Parathyroid adenoma (tissue), 2 donors: ENCODE measurements at regions not wholly inside any gene's neighbourhood (a gene's known extent, or its start where the extent isn't known, plus 50 kb on each side); places are given as distances from the start of the nearest gene placed in this dataset.

Experiments
- H2AFZ ChIP-seq: fragments of 300-600 bp; sonication (generic); one replicate; pipeline ENCODE4 v1.7.0; 2017; ENCODE audit warnings: antibody characterized with exemption, mild to moderate bottlenecking
- H3K27ac ChIP-seq: fragments of 300-600 bp; sonication (generic); one replicate; pipeline ENCODE4 v1.7.0; 2017
- H3K27me3 ChIP-seq: fragments of 300-600 bp; sonication (generic); one replicate; pipeline ENCODE4 v1.7.0; 2017; ENCODE audit warnings: low read length; ENCODE audit not compliant: control insufficient read depth, insufficient read depth
- H3K36me3 ChIP-seq: fragments of 300-600 bp; sonication (generic); one replicate; pipeline ENCODE4 v1.7.0; 2017; ENCODE audit warnings: low read length; ENCODE audit not compliant: control insufficient read depth, insufficient read depth
- H3K4me1 ChIP-seq: fragments of 300-600 bp; sonication (generic); one replicate; pipeline ENCODE4 v1.7.0; 2017; ENCODE audit warnings: control low read depth
- H3K4me2 ChIP-seq: fragments of 300-600 bp; sonication (generic); one replicate; pipeline ENCODE4 v1.7.0; 2017; ENCODE audit warnings: low read length
- H3K4me3 ChIP-seq: fragments of 300-600 bp; sonication (generic); one replicate; pipeline ENCODE4 v1.7.0; 2017; ENCODE audit warnings: low read depth, low read length
- H3K79me2 ChIP-seq: fragments of 300-600 bp; sonication (generic); one replicate; pipeline ENCODE4 v1.7.0; 2017; ENCODE audit warnings: control low read depth
- H3K9ac ChIP-seq: fragments of 300-600 bp; sonication (generic); one replicate; pipeline ENCODE4 v1.7.0; 2017; ENCODE audit warnings: mild to moderate bottlenecking
- H3K9me3 ChIP-seq: fragments of 300-600 bp; sonication (generic); one replicate; pipeline ENCODE4 v1.7.0; 2017; ENCODE audit warnings: low read length; ENCODE audit not compliant: control insufficient read depth
- CTCF ChIP-seq: fragments of 300-600 bp; sonication (generic); IDR thresholded peaks from one replicate; pipeline ENCODE4 v1.7.0; 2017; ENCODE audit warnings: antibody characterized with exemption, mild to moderate bottlenecking
- donor health status: primary hyperparathyroidism.

- H3K9ac ChIP-seq: no peak overlapping the region
- no peak overlapping the region for H2AFZ ChIP-seq
- H3K4me3 ChIP-seq: no peak overlapping the region
- H3K4me2 ChIP-seq: no peak overlapping the region
- TF ChIP-seq CTCF: no peak
- no peaks in the 10 kb centered on the region for H3K36me3 ChIP-seq
- H3K27ac ChIP-seq: no peak overlapping the region
- no peaks in the 10 kb centered on the region for H3K27me3 ChIP-seq
- H3K4me1 ChIP-seq: no peaks in the 10 kb centered on the region
- no peaks in the 10 kb centered on the region for H3K9me3 ChIP-seq
- no peaks in the 10 kb centered on the region for H3K79me2 ChIP-seq
These were observed 62.5 kb upstream of the PRICKLE1 start for GRCh38 chr12:42652048-42652447.

GRCh38 chr12:42648061-42648460 is 58.5 kb upstream of the PRICKLE1 start:
- no peak for TF ChIP-seq CTCF
- H3K9me3 ChIP-seq: no peaks in the 10 kb centered on the region
- no peaks in the 10 kb centered on the region for H3K4me1 ChIP-seq
- H3K4me2 ChIP-seq: no peak overlapping the region
- no peak overlapping the region for H3K4me3 ChIP-seq
- no peak overlapping the region for H2AFZ ChIP-seq
- H3K9ac ChIP-seq: no peak overlapping the region
- no peak overlapping the region for H3K27ac ChIP-seq
- no peaks in the 10 kb centered on the region for H3K36me3 ChIP-seq
- no peaks in the 10 kb centered on the region for H3K27me3 ChIP-seq
- no peaks in the 10 kb centered on the region for H3K79me2 ChIP-seq

GRCh38 chr12:42643881-42644579 is 54.5 kb upstream of the PRICKLE1 start:
- Histone ChIP-seq H3K79me2 (no peaks in the 10 kb centered on the region), H2AFZ (no peak overlapping the region), H3K27ac (no peak overlapping the region), H3K27me3 (no peaks in the 10 kb centered on the region), H3K36me3 (no peaks in the 10 kb centered on the region), H3K9me3 (no peaks in the 10 kb centered on the region), H3K4me3 (no peak overlapping the region), H3K4me2 (no peak overlapping the region), H3K9ac (no peak overlapping the region), H3K4me1 (no peaks in the 10 kb centered on the region)
- TF ChIP-seq CTCF: no peak

GRCh38 chr12:42641221-42641885 is 51.8 kb upstream of the PRICKLE1 start:
- Histone ChIP-seq H3K79me2 (no peaks in the 10 kb centered on the region), H3K4me3 (no peak overlapping the region), H3K27ac (no peak overlapping the region), H3K4me1 (no peaks in the 10 kb centered on the region), H3K9me3 (no peaks in the 10 kb centered on the region), H3K4me2 (no peak overlapping the region), H3K27me3 (no peaks in the 10 kb centered on the region), H3K36me3 (no peaks in the 10 kb centered on the region), H3K9ac (no peak overlapping the region), H2AFZ (no peak overlapping the region)
- TF ChIP-seq CTCF: no peak

GRCh38 chr12:42640391-42640790 is 50.8 kb upstream of the PRICKLE1 start:
- Histone ChIP-seq H3K27ac (no peak overlapping the region), H3K9me3 (no peaks in the 10 kb centered on the region), H3K36me3 (no peaks in the 10 kb centered on the region), H3K4me2 (no peak overlapping the region), H3K79me2 (no peaks in the 10 kb centered on the region), H3K9ac (no peak overlapping the region), H3K27me3 (no peaks in the 10 kb centered on the region), H3K4me3 (no peak overlapping the region), H2AFZ (no peak overlapping the region), H3K4me1 (no peaks in the 10 kb centered on the region)
- no peak for TF ChIP-seq CTCF
